GM12874 (cell line): ENCODE measurements at regions not wholly inside any gene's neighbourhood (a gene's known extent, or its start where the extent isn't known, plus 50 kb on each side); places are given as distances from the start of the nearest gene placed in this dataset.

Experiments used
- TF ChIP-seq, protein P1 (sequence below): IDR thresholded peaks from 2 replicates; pipeline ENCODE4 v1.5.1; 2011; ENCODE audit warnings: low read depth, mild to moderate bottlenecking, control low read depth, low read length, moderate library complexity; ENCODE audit not compliant: insufficient read depth

GRCh38 chr4:65193985-65194384 lies 476.3 kb downstream of the EPHA5 start:
- TF ChIP-seq, protein P1, sequence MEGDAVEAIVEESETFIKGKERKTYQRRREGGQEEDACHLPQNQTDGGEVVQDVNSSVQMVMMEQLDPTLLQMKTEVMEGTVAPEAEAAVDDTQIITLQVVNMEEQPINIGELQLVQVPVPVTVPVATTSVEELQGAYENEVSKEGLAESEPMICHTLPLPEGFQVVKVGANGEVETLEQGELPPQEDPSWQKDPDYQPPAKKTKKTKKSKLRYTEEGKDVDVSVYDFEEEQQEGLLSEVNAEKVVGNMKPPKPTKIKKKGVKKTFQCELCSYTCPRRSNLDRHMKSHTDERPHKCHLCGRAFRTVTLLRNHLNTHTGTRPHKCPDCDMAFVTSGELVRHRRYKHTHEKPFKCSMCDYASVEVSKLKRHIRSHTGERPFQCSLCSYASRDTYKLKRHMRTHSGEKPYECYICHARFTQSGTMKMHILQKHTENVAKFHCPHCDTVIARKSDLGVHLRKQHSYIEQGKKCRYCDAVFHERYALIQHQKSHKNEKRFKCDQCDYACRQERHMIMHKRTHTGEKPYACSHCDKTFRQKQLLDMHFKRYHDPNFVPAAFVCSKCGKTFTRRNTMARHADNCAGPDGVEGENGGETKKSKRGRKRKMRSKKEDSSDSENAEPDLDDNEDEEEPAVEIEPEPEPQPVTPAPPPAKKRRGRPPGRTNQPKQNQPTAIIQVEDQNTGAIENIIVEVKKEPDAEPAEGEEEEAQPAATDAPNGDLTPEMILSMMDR, result no peak

DNA sequence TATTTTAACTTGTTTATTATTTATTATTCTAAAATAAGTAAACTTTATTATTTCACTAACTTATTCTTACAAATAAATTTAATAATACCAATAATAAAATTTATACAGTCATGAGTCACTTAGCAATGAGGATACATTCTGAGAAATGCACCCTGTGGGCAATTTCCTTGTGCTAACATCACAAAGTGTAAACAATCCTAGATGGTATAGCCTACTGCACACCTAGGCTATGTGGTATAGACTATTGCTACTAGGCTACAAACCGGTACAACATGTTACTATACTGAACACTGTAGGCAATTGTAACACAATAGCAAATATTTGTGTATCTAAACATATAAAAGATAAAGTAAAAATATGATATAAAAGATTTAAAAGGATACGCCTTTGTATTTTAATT lies 479.5 kb downstream of the EPHA5 start:
- TF ChIP-seq, protein P1, result no peak

DNA sequence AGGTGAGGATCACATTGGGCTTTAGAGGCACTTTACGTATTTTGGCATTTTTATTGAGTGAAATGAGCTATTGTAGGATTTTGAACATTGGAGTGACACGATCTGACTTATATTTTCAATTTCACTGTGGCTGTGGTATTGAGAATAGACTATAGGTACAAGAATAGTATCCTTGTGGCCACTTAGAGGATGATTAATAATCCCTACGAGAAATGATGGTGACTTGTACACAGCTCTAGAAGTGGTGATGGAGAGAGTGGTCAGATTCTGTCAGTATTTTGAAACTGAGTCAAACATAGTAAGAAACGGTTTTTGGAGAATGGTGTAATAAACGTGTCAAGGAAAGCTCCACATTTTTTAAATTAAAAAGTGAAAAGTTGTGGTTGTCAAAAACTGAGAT lies 494.7 kb downstream of the EPHA5 start:
- TF ChIP-seq, protein P1, result no peak

DNA sequence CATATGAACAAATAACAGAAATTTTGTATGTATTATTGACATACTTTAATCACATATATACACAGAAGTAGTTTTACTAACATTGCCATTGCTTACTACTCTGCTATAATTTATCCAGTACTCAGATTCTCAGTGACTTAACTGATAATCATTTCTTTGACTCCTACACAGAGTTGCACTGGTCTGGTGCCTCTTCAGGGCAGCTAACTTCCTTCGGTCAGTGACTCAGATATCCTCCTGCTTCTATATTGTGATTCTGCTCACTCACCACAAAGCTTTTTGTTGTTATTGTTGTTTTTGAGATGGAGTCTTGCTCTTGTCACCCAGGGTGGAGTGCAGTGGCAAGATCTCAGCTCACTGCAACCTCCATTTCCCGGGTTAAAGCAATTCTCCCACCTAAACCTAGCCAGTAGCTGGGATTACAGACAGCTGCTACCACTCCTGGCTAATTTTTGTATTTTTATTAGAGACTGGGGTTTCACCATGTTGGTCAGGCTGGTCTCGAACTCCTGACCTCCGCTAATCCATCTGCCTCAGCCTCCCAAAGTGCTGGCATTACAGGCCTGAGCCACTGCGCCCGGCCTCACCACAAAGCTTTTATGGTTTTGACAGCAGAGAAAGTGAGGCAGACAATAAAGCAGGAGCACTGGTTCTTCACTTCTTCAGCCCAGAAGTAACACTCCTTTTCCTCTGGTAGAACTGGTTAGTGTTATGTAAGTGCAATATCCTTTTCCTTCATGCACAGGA lies 499.3 kb downstream of the EPHA5 start:
- TF ChIP-seq, protein P1, result no peak

DNA sequence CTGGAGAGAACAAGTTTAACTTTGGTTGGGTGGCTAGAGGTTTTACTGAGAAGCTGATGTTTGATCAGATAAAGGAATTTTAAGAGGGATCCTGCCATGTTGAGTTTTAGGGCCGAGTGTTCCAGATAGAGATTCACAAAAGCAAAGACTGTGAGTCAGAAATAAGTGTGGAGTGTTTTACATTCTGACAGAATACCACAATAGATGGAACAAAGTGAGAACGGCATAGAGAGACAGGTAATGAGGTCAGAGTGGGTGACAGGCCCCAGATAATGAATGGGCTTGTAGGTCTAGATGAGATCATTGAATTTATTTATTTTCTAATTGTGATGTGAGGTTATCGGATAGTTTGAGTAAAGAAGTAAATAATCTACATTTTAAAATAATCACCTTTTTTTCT lies 502.6 kb downstream of the EPHA5 start:
- TF ChIP-seq, protein P1, result no peak

- TF ChIP-seq, protein P1, result no peak
These were observed 518.1 kb downstream of the EPHA5 start for GRCh38 chr4:65152205-65152604.

DNA sequence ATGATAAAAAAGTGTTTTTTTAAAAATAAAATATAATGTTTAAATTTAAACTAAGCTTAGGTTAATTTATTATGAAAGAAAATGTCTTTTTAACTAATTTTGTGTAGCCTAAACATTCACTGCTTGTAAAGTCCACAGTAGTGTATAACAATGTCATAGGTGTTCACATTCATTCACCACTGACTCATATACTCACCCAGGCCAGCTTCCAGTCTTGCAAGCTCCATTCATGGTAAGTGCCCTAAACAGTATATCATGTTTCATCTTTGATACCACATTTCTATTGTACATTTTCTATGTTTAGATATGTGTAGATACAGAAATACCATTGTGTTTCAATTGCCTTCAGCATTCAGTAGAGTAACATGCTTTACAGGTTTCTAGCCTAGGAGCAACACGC lies 530.3 kb downstream of the EPHA5 start:
- TF ChIP-seq, protein P1, result no peak
